HG03175 (cell line): ENCODE measurements at regions not wholly inside any gene's neighbourhood (a gene's known extent, or its start where the extent isn't known, plus 50 kb on each side); places are given as distances from the start of the nearest gene placed in this dataset.
A peak's percentile ranks its signal among the peaks of the same experiment; 100 is the strongest.

ENCODE experiments used
- ATAC-seq: cut with Tn5 transposase; IDR thresholded peaks from one replicate; pipeline ENCODE4 v1.9.1; 2021; ENCODE audit warnings: mild to moderate bottlenecking, moderate library complexity; ENCODE audit not compliant: unreplicated experiment

DNA sequence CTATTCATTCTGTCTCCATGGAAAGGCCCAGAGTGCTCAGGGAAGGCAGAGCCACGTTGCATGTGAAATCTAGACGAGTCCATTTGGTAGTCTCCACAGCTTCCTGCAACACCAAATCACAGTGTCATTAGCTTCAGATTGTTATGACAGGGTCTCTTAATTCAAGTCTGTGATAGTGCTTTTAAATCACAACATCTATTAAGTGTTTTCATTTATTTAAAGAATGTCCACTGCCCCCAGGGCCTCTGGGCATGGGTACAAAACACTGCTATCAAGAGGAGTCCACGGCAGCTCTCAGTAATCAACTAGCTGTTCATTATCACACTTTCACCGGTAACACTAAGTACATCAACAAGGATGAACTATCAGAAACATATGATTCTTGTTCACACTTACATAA is 455.9 kb upstream of the JARID2 start:
- ATAC-seq, result no peak

DNA sequence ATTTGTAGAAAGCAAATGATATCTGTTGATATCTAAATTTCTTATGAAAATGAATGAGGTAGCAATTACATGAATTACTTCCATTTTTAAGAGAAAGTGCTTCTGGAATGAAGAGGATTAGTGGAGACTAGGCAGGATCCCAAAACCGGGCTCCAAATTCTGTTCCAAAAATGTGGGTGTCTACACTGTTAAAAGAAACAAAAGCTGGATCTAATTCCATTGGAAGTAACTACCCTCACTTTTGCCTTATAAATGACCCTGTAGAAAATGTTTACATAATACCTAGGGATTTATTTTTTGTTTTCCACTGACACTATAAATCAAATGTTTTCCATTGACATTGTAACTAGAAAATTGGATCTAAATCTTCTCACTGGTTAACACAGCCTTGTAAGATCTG is 454.9 kb upstream of the JARID2 start:
- no peak for ATAC-seq

DNA sequence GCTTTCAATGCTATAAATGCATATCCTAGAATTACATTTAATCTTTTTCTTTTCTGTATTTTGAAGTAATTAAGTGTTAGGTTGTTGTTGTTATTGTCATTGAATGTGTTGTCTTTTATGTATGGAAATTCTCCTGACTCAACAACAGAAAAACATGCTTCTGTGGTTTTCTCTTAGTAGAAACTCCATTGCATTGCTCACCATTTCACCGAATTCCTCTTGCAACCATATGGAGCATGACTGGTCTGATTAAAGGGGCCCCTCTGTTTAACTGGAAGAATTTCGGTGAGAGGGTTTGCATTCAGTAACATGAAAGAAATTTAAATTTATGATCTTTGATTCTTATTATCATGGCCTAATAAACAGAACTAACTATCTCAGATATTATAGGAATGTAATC is 454.3 kb upstream of the JARID2 start:
- no peak for ATAC-seq

DNA sequence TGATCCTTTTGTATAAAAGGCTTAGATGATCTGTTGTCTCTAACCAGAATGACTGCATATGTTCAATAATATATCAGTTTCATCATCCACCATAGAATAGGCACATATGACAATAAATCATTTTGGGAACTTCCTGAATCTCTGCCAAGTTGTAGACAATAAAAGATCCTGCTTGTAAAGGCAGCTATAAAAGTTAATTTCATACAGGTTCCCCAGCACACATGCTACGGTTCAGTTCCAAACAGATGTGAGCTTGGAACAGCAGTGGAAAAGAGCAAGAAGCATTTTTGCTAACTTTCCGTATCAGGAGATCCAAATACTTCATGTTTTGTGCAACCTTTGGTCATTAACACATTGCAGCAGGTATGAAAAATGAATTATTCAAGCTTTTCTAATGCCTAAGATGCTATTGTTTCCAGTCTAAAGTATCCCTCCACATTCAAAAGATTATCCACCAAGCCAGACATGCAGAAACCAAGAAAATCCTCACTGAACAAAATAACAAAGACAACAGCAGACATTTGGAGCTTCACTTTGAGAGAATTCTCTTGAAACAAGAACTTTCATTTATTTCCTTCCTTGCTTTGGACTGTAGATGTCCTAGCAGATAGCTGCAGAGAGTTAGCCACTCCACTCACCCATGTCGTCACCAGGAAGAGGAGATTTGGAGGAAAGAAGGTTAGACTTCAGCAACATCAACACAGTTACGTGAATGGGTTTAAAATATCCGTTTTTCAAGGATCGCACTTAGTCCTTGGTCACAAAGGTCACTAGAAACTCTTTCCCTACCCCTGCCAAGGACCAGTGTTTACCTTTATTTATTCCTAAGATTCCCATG is 453.5 kb upstream of the JARID2 start:
- ATAC-seq, result no peak

DNA sequence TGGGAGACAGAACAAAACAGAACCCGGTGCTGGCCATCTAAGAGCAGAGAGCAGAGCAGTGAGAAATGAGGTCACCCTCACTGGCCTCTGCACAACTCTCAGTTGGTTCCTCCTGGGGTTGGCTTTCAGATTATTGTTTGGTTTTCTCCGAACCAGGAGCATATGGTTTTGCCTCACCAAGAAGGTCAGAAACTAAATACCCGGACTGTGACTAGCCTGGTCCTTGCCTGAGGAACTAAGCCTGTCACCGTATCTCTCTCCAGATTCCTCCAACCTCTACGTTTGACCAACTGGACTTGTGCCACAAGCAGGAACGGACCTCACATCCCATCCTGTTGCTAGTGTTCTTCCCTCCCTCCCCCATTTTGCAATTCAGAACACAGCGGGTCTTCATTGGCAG is 450.4 kb upstream of the JARID2 start:
- no peak for ATAC-seq

DNA sequence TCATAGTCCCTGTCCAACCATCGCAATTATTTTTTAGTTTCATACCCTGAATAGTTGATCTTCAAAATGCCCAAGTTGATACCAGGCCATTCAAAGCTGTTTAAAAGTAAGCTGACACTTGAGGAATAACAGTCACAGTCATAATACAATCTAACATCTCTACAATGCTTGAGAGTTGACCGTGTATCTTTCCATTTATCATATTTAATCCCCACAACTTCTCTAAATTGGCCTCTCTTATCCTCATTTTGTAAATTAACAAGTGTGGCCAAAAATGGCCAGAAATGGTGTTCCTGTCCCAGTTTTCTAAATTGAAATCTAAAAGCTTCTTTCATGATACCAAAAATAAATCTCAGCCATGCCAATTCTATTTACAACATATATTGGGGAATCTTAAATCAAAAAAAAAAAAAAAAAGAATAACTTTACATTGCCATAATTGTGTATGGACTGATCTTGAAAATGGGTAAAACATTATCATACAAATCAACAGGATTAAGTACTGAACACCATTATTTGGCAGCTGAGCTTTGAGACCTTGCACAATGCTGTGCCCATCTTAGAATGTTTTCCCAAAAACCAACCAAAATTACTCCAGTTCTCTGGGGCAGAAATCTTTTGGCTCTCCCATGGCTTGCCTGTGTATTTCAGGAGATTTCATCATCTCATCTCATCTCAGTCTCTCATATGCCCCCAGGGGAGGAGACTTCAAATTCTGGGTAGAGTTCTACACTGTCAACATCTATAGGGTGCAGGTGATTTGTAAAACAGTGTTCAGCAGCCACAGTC is 448.7 kb upstream of the JARID2 start:
- ATAC-seq, result no peak

DNA sequence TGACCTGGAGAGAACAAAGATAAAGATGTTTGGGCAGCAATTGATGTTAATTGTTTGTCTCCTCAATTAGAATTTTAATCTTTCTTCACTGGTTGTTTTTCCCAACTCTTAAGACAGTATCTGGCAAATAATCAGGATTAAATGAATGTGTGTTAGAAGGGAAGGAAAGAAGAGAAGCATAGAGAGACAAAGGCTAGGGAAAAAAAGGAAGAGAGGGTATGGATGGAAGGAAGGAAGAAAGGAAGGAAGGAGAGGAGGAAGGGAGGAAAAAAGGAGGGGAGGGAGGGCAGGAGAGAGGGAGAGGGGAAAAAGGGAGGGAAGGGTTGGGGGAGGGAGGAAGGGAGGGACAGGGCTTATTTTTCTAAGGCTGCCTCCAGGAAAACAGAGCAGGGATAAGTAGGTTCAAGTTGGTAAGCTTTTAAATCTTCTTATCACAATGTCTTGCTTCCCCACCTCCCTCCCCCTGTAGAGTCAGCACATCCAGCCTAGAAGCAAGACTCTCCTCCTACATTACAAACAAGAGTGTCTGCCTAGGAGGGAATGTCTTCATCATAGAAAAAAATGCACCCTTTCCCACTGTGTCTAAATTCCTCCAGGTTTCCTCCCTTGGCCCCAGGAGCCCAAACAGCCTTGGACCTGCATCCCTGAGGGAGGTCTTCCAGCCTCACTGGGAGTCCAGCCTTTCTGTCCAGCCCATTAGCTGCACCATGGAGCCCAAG is 447.8 kb upstream of the JARID2 start:
- ATAC-seq, result no peak

DNA sequence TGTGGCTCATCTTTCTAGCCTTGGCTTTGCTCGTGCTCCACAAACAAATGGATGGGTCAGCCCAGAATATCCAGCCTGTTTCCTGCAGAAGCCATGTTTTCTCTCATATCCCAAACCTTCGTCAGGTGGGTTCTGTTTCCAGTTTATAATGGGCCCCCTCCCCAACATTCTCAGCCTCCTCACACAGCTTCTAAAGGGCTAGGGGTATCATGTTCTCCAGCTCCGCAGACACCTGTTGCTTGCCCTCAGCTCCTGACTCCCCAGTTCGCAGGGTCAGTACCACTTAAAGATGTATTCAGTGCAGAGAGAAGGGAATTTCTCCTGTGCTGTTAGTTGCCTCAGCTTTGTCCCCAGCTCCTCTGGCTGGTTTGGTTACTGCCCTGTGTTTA is 447.3 kb upstream of the JARID2 start:
- ATAC-seq, result no peak

DNA sequence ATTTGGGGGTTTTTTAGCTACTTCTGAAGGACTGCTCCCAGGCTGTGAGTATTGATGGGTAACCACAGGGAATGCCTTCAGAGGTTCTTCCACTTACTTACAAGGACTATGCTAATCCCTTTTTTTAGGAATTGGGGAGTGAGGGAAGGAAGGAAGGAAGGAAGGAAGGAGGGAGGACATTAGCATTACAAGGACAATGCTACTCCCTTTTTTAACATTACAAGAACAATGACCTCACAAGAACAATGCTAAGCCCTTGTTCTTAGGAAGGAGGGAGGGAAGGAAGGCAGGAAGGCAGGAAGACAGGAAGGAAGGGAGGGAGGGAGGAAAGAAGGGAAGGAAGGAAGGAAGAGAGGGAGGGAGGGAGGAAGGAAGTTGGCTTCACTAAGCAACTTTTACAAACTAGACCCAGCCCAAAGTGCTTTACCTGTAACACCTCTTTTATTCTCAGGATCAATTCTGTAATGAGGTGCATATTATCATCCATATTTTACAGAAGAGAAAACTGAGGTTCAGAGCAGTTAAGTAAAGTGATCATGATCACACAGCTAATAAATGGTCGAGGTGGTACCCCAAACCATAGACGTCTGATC is 446.8 kb upstream of the JARID2 start:
- ATAC-seq, result no peak

DNA sequence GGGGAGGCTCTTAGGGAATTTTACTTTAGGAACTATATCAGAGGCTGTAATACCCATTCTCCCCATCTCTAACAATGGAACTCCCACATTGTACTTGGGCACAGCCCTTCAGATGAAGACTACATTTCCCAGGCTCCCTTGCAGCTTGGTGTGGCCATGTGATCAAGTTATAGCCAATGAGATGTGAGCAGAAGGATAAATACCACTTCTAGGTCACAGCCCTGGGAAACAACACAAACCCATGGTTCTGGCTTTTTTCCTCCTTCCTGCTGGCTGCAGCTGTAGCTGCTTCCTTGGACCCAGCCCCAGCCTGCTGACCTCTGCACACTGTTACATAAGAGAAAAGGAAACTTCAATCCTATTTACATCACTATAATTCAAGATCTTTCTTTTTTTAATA is 445.9 kb upstream of the JARID2 start:
- peak; percentile 80 for ATAC-seq

DNA sequence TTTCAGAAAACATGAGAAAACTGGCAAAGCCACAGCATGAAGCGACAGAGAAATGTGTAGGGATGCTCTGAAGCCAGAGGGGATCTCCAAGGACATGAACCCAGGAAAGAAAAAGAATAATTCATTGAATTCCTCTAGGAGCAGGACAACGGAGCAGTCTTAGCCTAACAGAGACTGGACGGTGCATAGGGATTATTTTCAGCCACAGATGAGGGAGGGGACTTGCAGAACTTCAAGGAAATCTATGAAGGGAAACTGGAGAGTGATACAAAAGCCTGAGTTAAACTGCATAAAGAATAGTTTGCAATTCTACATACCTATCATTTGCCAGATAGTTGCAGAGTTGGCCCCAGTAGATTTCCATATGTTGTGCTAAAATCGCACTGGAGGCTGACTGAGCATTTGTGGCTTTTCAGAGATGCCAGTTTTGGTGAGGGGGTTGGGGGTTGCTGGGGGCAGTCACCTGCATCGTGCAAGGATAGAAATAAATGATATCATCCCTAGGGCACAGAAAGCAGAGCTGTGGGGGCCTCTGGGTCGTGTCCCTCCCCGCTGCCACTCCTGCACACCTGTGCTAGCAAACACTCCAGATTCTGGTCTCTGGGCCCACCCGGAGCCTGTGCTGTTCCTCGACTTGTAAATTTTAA is 443.2 kb upstream of the JARID2 start:
- no peak for ATAC-seq

DNA sequence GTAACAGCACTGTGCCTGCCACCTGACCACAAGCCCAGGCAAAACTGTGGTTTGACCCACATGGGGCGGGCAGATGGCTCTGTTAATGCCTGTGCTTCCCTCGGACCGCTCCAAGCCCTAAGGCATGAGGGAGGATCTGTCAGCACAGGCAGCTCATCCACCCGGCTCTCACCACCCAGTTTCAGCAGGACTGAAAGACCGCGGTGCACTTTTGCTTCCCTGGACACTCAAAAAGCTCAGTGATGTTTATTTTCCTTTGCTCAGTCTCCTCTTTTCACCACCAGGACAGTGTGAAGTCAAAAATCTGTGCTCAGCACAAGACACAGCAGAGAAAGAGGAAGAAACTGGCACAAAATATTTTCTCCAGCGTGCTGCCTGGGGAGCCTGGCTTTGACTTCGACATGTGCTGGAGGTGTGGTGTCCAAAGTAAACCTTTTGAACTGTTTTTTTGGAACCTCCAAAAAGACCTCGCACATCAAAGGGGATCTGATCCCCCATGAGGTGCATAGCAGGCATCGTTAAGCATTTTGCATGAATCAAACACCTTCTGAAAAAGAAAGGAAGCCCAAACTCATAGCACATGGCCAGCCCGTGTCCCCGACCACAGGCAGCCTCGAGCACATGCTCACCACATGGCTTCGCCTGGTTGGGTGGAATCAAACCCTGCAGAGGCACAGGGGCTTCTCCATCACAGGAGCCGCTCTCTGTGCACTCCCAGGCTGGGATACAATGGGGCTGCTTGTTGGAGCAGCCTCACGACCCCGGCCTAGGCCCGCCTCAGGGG is 441.7 kb upstream of the JARID2 start:
- no peak for ATAC-seq

DNA sequence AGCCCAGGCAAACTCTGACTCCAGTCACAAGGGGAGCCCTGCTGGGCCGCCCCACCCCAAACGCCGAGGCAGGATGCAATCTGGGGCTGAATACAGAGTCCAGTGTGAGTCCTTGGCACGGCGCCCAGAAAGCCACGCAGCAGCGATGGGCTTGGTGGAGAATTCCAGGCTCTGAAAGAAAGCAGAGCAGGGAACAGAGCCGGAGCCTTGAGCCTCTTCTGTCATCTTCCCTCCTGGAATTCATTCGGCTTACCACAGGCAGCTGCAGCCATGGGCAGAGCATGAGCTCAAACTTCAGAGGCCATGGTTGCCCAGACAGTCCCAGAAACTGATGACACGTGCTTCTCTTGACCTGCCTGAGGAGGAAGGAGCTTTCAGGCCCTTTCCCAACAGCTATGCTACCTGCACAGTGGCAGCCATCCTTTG is 441.1 kb upstream of the JARID2 start:
- no peak for ATAC-seq

DNA sequence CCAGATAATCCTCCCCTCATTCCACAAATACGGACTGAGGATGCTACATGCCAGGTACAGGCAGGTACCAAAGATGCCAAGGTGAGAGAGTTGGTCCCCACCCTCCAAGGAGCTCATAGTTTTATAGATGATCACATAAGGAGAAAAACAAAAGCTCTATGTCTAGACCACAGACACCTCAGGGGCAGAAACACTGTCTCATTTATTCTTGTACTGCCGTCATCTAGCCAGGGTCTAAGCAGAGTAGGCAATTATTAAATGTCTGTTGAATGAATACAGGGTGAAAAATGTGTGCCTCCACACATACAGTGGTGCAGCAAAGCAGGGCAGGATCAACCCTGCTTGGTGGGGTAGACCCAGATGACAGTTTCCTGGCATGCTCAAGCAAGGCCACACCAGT is 439.8 kb upstream of the JARID2 start:
- no peak for ATAC-seq

DNA sequence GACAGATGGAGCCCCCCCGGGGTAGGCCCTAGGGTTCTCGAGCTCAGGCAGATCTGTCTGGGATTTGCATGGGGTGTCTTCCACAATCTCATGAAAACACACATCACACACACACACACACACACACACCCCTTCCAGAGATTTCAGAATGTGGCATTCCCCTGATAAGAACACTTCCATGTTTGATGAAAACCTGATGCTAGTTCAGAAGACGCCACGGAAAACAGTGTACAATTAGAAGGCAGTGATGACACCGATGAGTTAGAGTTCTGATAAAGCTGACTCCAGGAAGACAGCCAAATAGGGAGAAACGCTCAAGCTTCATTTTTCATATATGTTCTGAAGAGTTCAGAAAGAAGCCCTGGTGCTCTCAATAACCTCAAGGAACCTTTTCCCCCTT is 438.7 kb upstream of the JARID2 start:
- ATAC-seq, result no peak

DNA sequence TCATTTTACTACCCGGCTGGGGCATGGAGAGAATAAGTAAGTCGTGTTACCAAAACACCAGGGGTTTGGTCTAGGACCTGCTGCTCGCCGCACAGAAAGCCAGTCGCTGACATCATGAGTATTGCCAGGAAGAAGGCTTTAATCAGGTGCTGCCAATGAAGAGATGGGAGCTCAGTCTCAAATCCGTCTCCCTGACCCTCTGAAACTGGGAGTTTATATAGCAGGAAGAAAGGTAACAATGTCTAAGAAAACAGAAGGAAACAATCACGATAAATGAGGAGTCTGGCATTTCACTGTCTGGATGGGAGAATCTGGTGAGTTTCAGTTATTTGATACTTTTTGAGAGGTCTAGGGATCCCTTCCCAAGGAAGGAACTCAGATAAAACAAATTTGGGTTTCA is 437.9 kb upstream of the JARID2 start:
- no peak for ATAC-seq

DNA sequence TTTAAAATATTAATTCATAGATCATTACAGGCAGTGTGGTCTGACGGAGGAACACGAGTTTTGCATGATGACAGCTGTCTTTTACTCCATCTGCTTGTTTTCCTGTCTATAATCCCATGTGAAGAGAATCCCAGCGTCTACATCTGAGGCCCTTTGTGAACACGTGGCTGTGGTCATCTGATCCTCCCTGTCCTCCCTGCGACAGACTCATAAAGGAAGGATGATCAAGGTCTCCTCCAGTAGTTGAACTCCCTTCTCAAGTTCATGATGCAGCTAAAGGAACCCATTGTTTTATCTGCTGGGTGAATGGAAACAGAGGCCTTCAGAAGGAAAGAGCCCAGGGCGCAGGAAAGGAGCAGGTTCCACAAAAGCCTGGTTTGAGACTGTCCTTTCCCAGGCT is 435.8 kb upstream of the JARID2 start:
- ATAC-seq, result no peak

DNA sequence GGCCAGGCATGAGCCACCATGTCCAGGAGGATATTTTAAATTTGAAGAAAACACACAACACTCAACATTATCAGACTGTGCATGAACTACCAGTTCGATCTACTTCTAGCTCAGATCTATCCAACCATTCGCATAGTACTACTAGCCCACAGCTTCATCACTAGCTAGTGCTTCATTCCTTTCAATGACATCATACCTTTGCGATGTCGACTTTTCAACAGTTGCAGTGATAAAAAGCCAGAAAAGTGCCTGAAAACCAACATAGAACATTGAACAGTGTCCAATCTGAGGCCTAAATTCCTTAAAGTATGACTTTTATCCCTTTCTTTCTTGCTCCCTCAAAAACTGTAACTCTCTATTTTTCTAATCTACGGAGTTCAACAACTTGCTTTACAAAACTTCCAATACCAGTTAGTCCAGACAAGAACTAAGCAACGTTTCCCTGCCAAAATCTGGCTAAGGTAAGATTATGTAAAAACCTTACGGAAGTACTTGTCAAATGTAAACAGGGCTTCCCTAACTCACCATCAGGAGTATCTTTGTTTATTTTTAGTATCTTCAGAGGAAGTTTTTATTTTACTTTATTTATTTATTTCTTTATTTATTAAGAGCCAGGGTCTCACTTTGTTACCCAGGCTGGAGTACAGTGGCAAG is 434.0 kb upstream of the JARID2 start:
- no peak for ATAC-seq

DNA sequence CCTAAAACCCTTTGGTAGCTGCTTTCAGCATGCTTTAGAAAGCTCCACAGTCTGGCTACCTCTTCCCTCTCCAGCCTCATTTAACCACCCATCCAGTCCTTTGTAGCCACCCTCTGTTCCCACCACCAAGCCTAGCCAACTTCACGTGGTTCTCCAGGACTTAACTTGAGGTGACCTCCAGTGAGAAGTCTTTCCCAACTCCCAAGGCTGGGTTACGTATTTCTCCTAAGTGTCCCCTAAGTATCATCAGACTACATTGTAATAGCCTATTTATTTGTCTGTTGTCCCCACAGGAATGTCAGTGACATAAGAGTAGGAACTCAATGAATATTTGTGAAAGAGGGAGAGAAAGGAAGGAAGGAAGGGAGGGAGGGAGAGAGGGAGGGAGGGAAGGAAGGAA is 431.9 kb upstream of the JARID2 start:
- ATAC-seq, result no peak
